ENCODE measurements at regions not wholly inside any gene's neighbourhood (a gene's known extent, or its start where the extent isn't known, plus 50 kb on each side); places are given as distances from the start of the nearest gene placed in this dataset.

DNA sequence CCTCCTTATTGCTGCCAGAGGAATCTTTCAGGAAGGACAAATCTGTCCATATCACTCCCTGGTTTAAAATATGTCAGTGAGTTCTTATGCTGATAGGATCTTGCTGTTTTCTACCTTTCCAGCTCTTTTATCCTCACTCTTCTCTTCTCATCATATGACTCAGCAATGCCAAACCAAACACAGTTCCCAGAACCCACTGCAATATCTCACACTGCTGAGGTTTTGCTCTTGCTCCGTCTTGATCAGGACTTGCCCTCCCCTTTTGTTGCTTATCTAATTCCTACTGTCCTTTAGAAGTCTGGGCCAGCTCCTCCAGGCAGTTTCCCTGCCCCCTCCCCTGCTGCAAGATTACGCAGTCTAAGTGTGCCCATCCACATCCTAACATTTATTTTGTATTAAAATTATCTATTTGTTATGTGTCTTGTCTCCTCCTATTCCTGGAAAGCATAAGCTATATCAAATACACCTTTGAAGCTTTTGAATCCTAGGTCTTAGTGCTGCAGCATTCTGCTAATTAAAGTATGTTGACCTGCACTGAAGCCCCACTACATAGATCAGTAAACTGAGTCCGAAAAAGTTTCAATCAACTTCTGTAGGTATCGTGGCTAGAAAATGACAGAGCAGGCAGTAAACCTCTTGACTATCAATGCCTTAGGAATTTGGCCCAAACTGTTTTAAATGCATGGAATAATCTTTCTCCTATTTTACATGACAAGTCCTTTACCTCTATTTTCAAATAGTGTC is 119.2 kb upstream of the C11orf87 start:
- Histone ChIP-seq H3K79me2 (ENCODE audit: insufficient read depth) (no peaks in the 10 kb centered on the region), H3K36me3 (replicated peaks in 1 of 2; ENCODE audit: control insufficient read depth in 1 of 2, insufficient read depth in 2 of 2, low read length in 1 of 2) (no peaks in the 10 kb centered on the region), H3F3A (replicated peaks; ENCODE audit: insufficient read depth) (no peaks in the 10 kb centered on the region), H2AFZ (ENCODE audit: low read depth) (no peak overlapping the region; the same call in 1 of the 2 replicates), H3K27me3 (ENCODE audit: insufficient read depth) (no peaks in the 10 kb centered on the region), H3K4me3 (ENCODE audit: low read depth in 2 of 2, low read length in 1 of 2) (no peak overlapping the region), H3K27ac (ENCODE audit: low read depth in 2 of 2, low read length in 1 of 2) (no peak overlapping the region), H3K9me3 (no peaks in the 10 kb centered on the region), H3K4me1 (ENCODE audit: control insufficient read depth in 1 of 2, insufficient read depth in 2 of 2, low read depth in 1 of 2, low read length in 1 of 2) (peaks cover 0 to 7% of the 10 kb centered on the region in 2 experiments; a peak in 3 of 4 replicates), H3K9ac (no peak overlapping the region), H3K4me2 (no peak overlapping the region), H4K20me1 (ENCODE audit: insufficient read depth) (no peaks in the 10 kb centered on the region), H3K9me2 (no peaks in the 10 kb centered on the region)
- POLR2A ChIA-PET: no interaction called here
- CTCF ChIA-PET: interaction anchor here (1.1 kb wide), 1 partner anchor 119 kb away, joined by 3 read pairs; no protein-coding TSS in a partner anchor
- WGBS (ENCODE audit: low lambda C conversion rate): 77% methylated on average over 4 of the region's 4 CpGs
- TF ChIP-seq FOXM1 (IDR thresholded peaks at IDR 0.05; ENCODE audit: low read depth) (no peak), TEAD4 (IDR thresholded peaks at IDR 0.05; ENCODE audit: borderline replicate concordance, insufficient read depth) (no peak), EP300 (IDR thresholded peaks at IDR 0.05; ENCODE audit: borderline replicate concordance in 1 of 2, low read depth in 1 of 2, low read length in 1 of 2) (no peak), TCF12 (IDR thresholded peaks at IDR 0.05) (no peak), RAD21 (IDR thresholded peaks at IDR 0.05; ENCODE audit: low read length) (no peak), NFIC (IDR thresholded peaks at IDR 0.05; ENCODE audit: borderline replicate concordance) (no peak), MEF2A (IDR thresholded peaks at IDR 0.05; ENCODE audit: borderline replicate concordance, low read depth) (no peak), SMC3 (IDR thresholded peaks at IDR 0.05; ENCODE audit: low read depth, low read length) (no peak), POLR2AphosphoS5 (IDR thresholded peaks at IDR 0.05; ENCODE audit: low read depth, low read length) (no peak), GATA2 (CRISPR knock-in tag; IDR thresholded peaks at IDR 0.05) (no peak), FOSL2 (IDR thresholded peaks at IDR 0.05; ENCODE audit: borderline replicate concordance, low read depth) (no peak), ELF1 (IDR thresholded peaks at IDR 0.05) (no peak), RXRA (IDR thresholded peaks at IDR 0.05; ENCODE audit: borderline replicate concordance, low read depth) (no peak), RFX5 (IDR thresholded peaks at IDR 0.05; ENCODE audit: low read length) (no peak)
- TF ChIP-seq, protein P1, sequence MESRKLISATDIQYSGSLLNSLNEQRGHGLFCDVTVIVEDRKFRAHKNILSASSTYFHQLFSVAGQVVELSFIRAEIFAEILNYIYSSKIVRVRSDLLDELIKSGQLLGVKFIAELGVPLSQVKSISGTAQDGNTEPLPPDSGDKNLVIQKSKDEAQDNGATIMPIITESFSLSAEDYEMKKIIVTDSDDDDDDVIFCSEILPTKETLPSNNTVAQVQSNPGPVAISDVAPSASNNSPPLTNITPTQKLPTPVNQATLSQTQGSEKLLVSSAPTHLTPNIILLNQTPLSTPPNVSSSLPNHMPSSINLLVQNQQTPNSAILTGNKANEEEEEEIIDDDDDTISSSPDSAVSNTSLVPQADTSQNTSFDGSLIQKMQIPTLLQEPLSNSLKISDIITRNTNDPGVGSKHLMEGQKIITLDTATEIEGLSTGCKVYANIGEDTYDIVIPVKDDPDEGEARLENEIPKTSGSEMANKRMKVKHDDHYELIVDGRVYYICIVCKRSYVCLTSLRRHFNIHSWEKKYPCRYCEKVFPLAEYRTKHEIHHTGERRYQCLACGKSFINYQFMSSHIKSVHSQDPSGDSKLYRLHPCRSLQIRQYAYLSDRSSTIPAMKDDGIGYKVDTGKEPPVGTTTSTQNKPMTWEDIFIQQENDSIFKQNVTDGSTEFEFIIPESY (IDR thresholded peaks at IDR 0.05; ENCODE audit: borderline replicate concordance, low read depth): no peak
- TF ChIP-seq, protein P2, sequence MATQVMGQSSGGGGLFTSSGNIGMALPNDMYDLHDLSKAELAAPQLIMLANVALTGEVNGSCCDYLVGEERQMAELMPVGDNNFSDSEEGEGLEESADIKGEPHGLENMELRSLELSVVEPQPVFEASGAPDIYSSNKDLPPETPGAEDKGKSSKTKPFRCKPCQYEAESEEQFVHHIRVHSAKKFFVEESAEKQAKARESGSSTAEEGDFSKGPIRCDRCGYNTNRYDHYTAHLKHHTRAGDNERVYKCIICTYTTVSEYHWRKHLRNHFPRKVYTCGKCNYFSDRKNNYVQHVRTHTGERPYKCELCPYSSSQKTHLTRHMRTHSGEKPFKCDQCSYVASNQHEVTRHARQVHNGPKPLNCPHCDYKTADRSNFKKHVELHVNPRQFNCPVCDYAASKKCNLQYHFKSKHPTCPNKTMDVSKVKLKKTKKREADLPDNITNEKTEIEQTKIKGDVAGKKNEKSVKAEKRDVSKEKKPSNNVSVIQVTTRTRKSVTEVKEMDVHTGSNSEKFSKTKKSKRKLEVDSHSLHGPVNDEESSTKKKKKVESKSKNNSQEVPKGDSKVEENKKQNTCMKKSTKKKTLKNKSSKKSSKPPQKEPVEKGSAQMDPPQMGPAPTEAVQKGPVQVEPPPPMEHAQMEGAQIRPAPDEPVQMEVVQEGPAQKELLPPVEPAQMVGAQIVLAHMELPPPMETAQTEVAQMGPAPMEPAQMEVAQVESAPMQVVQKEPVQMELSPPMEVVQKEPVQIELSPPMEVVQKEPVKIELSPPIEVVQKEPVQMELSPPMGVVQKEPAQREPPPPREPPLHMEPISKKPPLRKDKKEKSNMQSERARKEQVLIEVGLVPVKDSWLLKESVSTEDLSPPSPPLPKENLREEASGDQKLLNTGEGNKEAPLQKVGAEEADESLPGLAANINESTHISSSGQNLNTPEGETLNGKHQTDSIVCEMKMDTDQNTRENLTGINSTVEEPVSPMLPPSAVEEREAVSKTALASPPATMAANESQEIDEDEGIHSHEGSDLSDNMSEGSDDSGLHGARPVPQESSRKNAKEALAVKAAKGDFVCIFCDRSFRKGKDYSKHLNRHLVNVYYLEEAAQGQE (IDR thresholded peaks at IDR 0.05; ENCODE audit: low read depth, low read length): no peak
- TF ChIP-seq, protein P3, sequence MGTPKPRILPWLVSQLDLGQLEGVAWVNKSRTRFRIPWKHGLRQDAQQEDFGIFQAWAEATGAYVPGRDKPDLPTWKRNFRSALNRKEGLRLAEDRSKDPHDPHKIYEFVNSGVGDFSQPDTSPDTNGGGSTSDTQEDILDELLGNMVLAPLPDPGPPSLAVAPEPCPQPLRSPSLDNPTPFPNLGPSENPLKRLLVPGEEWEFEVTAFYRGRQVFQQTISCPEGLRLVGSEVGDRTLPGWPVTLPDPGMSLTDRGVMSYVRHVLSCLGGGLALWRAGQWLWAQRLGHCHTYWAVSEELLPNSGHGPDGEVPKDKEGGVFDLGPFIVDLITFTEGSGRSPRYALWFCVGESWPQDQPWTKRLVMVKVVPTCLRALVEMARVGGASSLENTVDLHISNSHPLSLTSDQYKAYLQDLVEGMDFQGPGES (IDR thresholded peaks at IDR 0.05; ENCODE audit: low read depth, low read length): no peak
- TF ChIP-seq, protein P4, sequence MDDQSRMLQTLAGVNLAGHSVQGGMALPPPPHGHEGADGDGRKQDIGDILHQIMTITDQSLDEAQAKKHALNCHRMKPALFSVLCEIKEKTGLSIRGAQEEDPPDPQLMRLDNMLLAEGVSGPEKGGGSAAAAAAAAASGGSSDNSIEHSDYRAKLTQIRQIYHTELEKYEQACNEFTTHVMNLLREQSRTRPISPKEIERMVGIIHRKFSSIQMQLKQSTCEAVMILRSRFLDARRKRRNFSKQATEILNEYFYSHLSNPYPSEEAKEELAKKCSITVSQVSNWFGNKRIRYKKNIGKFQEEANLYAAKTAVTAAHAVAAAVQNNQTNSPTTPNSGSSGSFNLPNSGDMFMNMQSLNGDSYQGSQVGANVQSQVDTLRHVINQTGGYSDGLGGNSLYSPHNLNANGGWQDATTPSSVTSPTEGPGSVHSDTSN (IDR thresholded peaks at IDR 0.05): no peak
- TF ChIP-seq, protein P5, sequence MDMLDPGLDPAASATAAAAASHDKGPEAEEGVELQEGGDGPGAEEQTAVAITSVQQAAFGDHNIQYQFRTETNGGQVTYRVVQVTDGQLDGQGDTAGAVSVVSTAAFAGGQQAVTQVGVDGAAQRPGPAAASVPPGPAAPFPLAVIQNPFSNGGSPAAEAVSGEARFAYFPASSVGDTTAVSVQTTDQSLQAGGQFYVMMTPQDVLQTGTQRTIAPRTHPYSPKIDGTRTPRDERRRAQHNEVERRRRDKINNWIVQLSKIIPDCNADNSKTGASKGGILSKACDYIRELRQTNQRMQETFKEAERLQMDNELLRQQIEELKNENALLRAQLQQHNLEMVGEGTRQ (IDR thresholded peaks at IDR 0.05; ENCODE audit: borderline replicate concordance, low read depth, low read length): no peak
- TF ChIP-seq, protein P6, sequence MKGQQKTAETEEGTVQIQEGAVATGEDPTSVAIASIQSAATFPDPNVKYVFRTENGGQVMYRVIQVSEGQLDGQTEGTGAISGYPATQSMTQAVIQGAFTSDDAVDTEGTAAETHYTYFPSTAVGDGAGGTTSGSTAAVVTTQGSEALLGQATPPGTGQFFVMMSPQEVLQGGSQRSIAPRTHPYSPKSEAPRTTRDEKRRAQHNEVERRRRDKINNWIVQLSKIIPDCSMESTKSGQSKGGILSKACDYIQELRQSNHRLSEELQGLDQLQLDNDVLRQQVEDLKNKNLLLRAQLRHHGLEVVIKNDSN (IDR thresholded peaks at IDR 0.05; ENCODE audit: borderline replicate concordance, low read depth): no peak
- DNase-seq: no peak

Data from SK-N-SH (cell line).